ENCODE measurements at regions not wholly inside any gene's neighbourhood (a gene's known extent, or its start where the extent isn't known, plus 50 kb on each side); places are given as distances from the start of the nearest gene placed in this dataset.

GRCh38 chr12:34393821-34394150, 371.5 kb downstream of the ALG10 start:
- DNase-seq (ENCODE audit: extremely low read depth, low read depth) = no peak

DNA sequence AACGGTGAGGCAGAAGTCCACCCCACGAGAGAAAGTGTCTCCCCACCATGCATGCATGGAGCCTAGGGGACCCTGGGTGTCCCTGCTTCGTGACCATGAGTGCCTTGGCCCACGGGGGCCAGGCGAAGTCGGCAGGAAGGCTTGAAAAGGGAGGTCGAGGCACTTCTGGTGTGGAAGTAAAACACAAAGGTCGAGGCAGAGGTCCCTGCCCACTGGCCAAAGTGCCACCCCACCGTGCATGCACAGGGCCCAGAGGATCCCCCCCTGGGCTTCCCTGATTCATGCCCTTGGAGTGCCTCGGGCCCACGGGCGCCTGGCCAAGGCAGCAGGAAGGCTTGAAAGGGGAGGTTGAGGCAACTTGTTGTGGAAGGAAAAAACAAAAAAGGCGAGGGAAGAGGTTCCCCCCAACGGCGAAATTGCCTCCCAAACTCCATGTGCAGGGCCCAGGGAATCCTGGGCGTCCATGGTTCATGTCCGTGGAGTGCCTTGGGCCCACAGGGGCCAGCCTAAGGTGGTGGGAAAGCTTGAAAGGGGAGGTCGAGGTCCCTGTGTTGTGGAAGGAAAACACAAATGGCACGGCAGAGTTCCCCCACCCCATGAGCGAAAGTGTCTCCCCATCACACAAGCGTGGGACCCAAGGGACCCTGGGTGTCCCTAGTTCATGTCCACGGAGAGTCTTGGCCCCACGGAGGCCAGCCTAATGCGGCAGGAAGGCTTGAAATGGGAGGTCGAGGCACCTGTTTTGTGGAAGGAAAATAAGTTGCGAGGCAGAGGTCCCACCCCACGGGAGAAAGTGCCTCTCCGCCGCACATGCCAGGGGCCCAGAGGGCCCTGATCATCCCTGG, 372.1 kb downstream of the ALG10 start:
- DNase-seq (ENCODE audit: extremely low read depth, low read depth) = no peak
- no peak for TF ChIP-seq CTCF (IDR thresholded peaks at IDR 0.05; ENCODE audit: low read depth, low read length)

More at GRCh38 chr12:34393821-34394150, 371.5 kb downstream of the ALG10 start:
- TF ChIP-seq CTCF (IDR thresholded peaks at IDR 0.05; ENCODE audit: low read depth, low read length) = no peak

DNA sequence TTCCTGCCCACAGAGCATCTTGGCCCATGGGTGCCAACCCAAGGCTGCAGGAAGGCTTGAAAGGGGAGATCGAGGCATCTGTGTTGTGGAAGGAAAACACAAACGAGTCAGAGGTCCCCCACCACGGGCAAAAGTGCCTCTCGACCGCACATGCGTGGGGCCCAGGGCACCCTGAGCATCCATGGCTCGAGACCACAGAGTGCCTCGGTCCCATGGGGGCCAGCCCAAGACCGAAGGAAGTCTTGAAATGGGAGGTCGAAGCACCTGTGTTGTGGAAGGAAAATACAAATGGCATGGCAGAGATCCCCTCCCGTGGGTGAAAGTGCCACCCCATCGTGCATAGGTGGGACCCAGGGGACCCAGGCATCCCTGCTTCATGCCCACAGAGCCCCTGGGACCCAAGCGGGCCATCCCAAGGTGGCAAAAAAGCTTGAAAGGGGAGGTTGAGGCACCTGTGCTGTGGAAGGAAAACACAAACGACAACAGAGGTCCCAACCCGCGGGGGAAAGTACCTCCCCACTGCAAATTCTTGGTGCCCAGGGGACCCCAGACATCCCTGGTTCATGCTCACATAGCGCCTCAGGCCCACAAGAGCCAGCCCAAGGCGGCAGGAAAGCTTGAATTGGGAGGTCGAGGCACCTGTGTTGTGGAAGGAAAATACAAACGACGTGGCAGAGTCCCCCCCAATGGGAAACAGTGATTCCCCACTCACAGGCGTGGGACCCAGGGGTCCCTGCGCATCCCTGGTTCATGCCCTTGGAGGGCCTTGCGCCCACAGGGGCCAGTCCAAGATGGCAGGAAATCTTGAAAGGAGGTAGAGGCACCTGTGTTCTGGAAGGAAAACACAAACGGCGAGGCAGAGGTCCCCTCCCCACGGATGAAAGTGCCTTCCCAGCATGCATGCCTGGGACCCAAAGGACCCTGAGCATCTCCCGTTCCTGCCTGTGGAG, 373.0 kb downstream of the ALG10 start:
- no peak for TF ChIP-seq CTCF (IDR thresholded peaks at IDR 0.05; ENCODE audit: low read depth, low read length)
- no peak for DNase-seq (ENCODE audit: extremely low read depth, low read depth)

- no peak for DNase-seq (ENCODE audit: extremely low read depth, low read depth)
- no peak for TF ChIP-seq CTCF (IDR thresholded peaks at IDR 0.05; ENCODE audit: low read depth, low read length)
These were observed 373.9 kb downstream of the ALG10 start for GRCh38 chr12:34396006-34396860.

DNA sequence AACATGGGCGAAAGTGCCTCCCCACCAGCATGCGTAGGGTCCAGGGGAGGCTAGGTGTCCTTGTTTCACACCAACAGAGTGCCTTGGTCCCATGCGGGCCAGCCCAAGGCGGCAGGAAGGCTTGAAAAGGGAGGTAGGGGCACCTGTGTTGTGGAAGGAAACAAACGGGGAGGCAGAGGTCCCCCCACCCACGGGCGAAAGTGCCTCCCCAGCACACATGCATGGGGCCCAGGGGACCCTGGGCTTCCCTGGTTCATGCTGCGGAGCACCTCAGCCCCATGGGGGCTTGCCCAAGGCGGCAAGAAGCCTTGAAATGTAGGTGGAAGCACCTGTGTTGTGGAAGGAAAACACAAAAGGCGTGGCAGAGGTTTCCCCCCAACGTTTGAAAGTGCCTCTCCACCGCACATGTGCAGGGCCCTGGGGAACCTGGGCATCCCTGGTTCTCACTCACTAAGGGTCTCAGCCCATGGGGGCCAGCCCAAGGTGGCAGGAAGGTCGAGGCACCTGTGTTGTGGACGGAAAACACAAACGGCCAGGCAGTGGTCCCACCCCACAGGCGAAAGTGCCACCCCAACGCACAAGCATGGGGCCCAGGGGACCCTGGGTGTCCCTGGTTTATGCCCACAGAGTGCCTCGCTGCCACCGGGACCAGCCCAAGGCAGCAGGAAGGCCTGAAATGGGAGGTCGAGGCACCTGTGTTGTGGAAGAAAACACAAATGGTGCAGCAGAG, 374.7 kb downstream of the ALG10 start:
- TF ChIP-seq CTCF (IDR thresholded peaks at IDR 0.05; ENCODE audit: low read depth, low read length) = no peak
- no peak for DNase-seq (ENCODE audit: extremely low read depth, low read depth)

GRCh38 chr12:34397591-34398365, 375.5 kb downstream of the ALG10 start:
- DNase-seq (ENCODE audit: extremely low read depth, low read depth) = no peak
- TF ChIP-seq CTCF (IDR thresholded peaks at IDR 0.05; ENCODE audit: low read depth, low read length) = no peak
